HepG2 (cell line): ENCODE measurements at regions not wholly inside any gene's neighbourhood (a gene's known extent, or its start where the extent isn't known, plus 50 kb on each side); places are given as distances from the start of the nearest gene placed in this dataset.

Experiments used
- HOXD1 ChIP-seq: sonication (generic); formaldehyde crosslinking; IDR thresholded peaks from 2 replicates; pipeline ENCODE4 v1.5.0; 2020; ENCODE audit warnings: missing genetic modification reagents
- TF ChIP-seq, protein P1 (sequence below): IDR thresholded peaks from 2 replicates; pipeline ENCODE4 v1.6.1; 2016; ENCODE audit warnings: low read depth

DNA sequence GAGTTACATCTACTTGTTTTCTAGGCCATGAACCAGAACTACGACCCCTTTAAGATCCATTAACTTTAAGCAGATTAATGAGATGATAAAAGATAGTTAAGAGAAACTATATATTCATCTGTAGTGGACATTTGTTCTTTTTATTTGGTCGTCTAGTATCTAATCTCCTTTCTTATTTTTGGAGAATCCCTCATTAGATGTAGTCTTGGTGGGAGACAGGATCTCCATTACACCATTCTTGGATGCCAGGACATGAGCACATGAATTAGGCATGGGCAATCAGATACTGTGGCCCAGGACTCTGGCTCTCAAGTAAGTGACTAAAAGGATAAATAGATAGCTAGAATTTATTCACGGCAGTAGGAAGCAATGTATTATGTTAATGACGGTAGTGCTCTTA, 245.0 kb downstream of the ATP23 start:
- no peak for TF ChIP-seq HOXD1 (CRISPR knock-in tag)
- TF ChIP-seq, protein P1, sequence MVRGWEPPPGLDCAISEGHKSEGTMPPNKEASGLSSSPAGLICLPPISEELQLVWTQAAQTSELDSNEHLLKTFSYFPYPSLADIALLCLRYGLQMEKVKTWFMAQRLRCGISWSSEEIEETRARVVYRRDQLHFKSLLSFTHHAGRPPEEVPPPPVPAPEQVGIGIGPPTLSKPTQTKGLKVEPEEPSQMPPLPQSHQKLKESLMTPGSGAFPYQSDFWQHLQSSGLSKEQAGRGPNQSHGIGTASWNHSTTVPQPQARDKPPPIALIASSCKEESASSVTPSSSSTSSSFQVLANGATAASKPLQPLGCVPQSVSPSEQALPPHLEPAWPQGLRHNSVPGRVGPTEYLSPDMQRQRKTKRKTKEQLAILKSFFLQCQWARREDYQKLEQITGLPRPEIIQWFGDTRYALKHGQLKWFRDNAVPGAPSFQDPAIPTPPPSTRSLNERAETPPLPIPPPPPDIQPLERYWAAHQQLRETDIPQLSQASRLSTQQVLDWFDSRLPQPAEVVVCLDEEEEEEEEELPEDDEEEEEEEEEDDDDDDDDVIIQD (CRISPR knock-in tag): no peak
